GM12891 (cell line): ENCODE measurements at regions not wholly inside any gene's neighbourhood (a gene's known extent, or its start where the extent isn't known, plus 50 kb on each side); places are given as distances from the start of the nearest gene placed in this dataset.

ENCODE experiments used
- PAX5 ChIP-seq: IDR thresholded peaks from 2 replicates; pipeline ENCODE4 v1.6.1; 2011; ENCODE audit warnings: low read length, moderate library complexity, mild to moderate bottlenecking; ENCODE audit not compliant: insufficient read depth, severe bottlenecking
- POLR2A ChIP-seq: IDR thresholded peaks from 2 replicates; pipeline ENCODE4 v1.6.1; 2011; ENCODE audit warnings: low read depth, low read length, control low read depth
- POLR2AphosphoS5 ChIP-seq: IDR thresholded peaks from 2 replicates; pipeline ENCODE4 v1.6.1; 2011; ENCODE audit warnings: low read depth, low read length, control low read depth
- SPI1 ChIP-seq: IDR thresholded peaks from 2 replicates; pipeline ENCODE4 v1.6.1; 2011; ENCODE audit warnings: low read depth, low read length, control low read depth
- TAF1 ChIP-seq: IDR thresholded peaks from 2 replicates; pipeline ENCODE4 v1.6.1; 2011; ENCODE audit warnings: low read depth, low read length, control low read depth

DNA sequence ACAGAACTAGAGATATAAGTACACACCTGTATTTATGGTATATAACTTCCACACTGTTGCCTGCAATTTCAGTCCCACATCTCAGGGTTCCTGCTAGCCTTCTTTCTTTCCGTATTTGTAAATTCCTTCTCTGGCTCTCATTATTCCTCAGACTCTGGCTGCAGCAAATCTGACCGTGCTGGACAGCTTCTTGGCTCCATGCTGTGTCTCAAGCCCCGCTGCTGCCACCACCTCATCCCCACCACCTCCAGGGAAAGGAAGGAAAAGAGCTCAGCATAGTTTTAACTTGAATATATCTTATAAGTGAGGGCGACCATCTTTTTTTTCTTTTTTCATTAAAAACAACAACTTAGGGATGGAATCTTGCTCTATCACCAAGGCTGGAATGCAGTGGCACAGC lies 155.6 kb upstream of the CXCL13 start:
- TF ChIP-seq POLR2A, result no peak
- no peak for TF ChIP-seq TAF1
- TF ChIP-seq POLR2AphosphoS5, result no peak
- no peak for TF ChIP-seq SPI1
- no peak for TF ChIP-seq PAX5
